ENCODE measurements at regions not wholly inside any gene's neighbourhood (a gene's known extent, or its start where the extent isn't known, plus 50 kb on each side); places are given as distances from the start of the nearest gene placed in this dataset.

DNA sequence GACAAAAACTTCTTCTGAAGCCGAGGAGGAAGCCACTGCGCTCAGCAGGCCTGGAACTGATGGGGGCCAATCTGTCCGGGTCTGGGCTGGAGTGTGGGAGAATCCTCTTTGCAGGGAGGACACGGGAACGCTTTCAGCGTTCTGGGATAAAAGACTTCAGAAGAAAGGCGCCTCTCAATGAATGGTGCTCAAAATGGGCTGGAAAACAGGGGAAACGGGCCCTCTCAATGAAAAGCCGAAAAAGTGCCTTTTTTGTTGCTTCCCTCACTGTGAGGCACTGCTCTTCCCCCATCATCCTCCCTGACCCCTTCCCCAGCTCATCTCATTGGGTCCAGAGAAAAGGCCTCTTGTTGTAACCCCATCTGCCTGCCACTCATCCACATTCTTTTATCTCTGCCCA lies 119.5 kb upstream of the LRIG1 start:
- TF ChIP-seq EZH2 (IDR thresholded peaks at IDR 0.05; ENCODE audit: borderline replicate concordance, low read length) (no peak), CTCF (conservative IDR thresholded peaks at IDR 0.05 in 1 of 2, IDR thresholded peaks at IDR 0.05 in 1 of 2; ENCODE audit: extremely low read depth in 1 of 2, insufficient read depth in 1 of 2, low read depth in 1 of 2, low read length in 2 of 2) (no peak)
